CD4-positive, alpha-beta memory T cell (primary cell): ENCODE measurements at regions not wholly inside any gene's neighbourhood (a gene's known extent, or its start where the extent isn't known, plus 50 kb on each side); places are given as distances from the start of the nearest gene placed in this dataset.

Source experiments
- CTCF ChIA-PET: fragments of 350-600 bp; sonication (Branson Sonifier 250); formaldehyde crosslinking; loops from one replicate; lab custom pipeline; 2021; ENCODE audit warnings: inconsistent platforms; ENCODE audit not compliant: partially characterized antibody; lab: Charles Lee
- POLR2A ChIA-PET: fragments of 350-600 bp; sonication (Branson Sonifier 250); formaldehyde crosslinking; loops from one replicate; lab custom pipeline; 2021; ENCODE audit not compliant: partially characterized antibody; lab: Charles Lee
- DNase-seq, 5 donors: peaks; one replicate each; pipeline versions ENCODE4 v3.0.0 to v3.0.0-alpha.2; 2020 to 2022; ENCODE audit warnings: mixed read lengths in 1 of 5
- H3K27ac ChIP-seq: one replicate; pipeline ENCODE4 v1.7.0; 2013; ENCODE audit warnings: low read depth, low read length
- H3K27me3 ChIP-seq: 2 replicates; pipeline ENCODE4 v1.7.0; 2013; ENCODE audit warnings: mild to moderate bottlenecking, low read length, moderate library complexity; ENCODE audit not compliant: insufficient read depth
- H3K36me3 ChIP-seq: 2 replicates; pipeline ENCODE4 v1.7.0; 2013; ENCODE audit warnings: mild to moderate bottlenecking, low read length, moderate library complexity; ENCODE audit not compliant: insufficient read depth
- H3K4me1 ChIP-seq: 2 replicates; pipeline ENCODE4 v1.7.0; 2013; ENCODE audit warnings: mild to moderate bottlenecking, low read length, moderate library complexity; ENCODE audit not compliant: insufficient read depth
- H3K4me3 ChIP-seq, 2 donors: one replicate each; pipeline ENCODE4 v1.7.0; 2013; ENCODE audit warnings: low read length in 2 of 2, mild to moderate bottlenecking in 1 of 2
- H3K9me3 ChIP-seq, 2 donors: one replicate each; pipeline ENCODE4 v1.7.0; 2013; ENCODE audit warnings: low read length in 2 of 2, control low read depth in 1 of 2; ENCODE audit not compliant: control insufficient read depth in 1 of 2
- H3K27ac Mint-ChIP-seq, 7 donors: one replicate each; pipeline ENCODE4 v1.8.0; 2020 to 2021; ENCODE audit warnings: mixed read lengths in 7 of 7, mild to moderate bottlenecking in 6 of 7, inconsistent platforms in 3 of 7, moderate library complexity in 3 of 7
- H3K27me3 Mint-ChIP-seq, 2 donors: one replicate each; pipeline ENCODE4 v1.8.0; 2020 to 2021; ENCODE audit warnings: mixed read lengths in 2 of 2
- H3K36me3 Mint-ChIP-seq, 2 donors: one replicate each; pipeline ENCODE4 v1.8.0; 2020 to 2021; ENCODE audit warnings: mixed read lengths in 2 of 2, inconsistent platforms in 1 of 2, mild to moderate bottlenecking in 1 of 2
- H3K4me1 Mint-ChIP-seq, 4 donors: one replicate each; pipeline ENCODE4 v1.8.0; 2020 to 2021; ENCODE audit warnings: mixed read lengths in 4 of 4, mild to moderate bottlenecking in 1 of 4
- H3K4me3 Mint-ChIP-seq, 8 donors: one replicate each; pipeline ENCODE4 v1.8.0; 2020 to 2021; ENCODE audit warnings: mixed read lengths in 8 of 8, mild to moderate bottlenecking in 7 of 8, moderate library complexity in 6 of 8, inconsistent platforms in 3 of 8
- H3K9me3 Mint-ChIP-seq, 8 donors: one replicate each; pipeline ENCODE4 v1.8.0; 2020 to 2021; ENCODE audit warnings: mixed read lengths in 8 of 8, mild to moderate bottlenecking in 5 of 8, inconsistent platforms in 3 of 8, moderate library complexity in 1 of 8
- intact Hi-C: fragments of 100-400 bp; cut with micrococcal nuclease; formaldehyde crosslinking; loops from one replicate; pipeline ENCODE4 v1.15.1; 2023

- no peak for DNase-seq
- H3K27ac Mint-ChIP-seq, result no peak overlapping the region
- Histone ChIP-seq H3K9me3 (no peaks in the 10 kb centered on the region), H3K27me3 (no peaks in the 10 kb centered on the region), H3K36me3 (no peaks in the 10 kb centered on the region), H3K4me1 (no peaks in the 10 kb centered on the region), H3K27ac (no peak overlapping the region), H3K4me3 (no peak overlapping the region)
- peaks cover 0 to 1% (median 0%) of the 10 kb centered on the region in 4 donors for H3K4me1 Mint-ChIP-seq
- H3K4me3 Mint-ChIP-seq, result no peak overlapping the region
- H3K36me3 Mint-ChIP-seq, result no peaks in the 10 kb centered on the region
- H3K9me3 Mint-ChIP-seq, result peaks cover 0 to 2% (median 0%) of the 10 kb centered on the region in 8 donors
- POLR2A ChIA-PET, result no interaction called here
- intact Hi-C loops, result no loop called here
- CTCF ChIA-PET, result no interaction called here
- peaks cover 14% of the 10 kb centered on the region in 2 donors for H3K27me3 Mint-ChIP-seq
Measured at GRCh38 chr12:113766131-113766878, 199.8 kb downstream of the RBM19 start.

GRCh38 chr12:113764661-113765060 lies 201.5 kb downstream of the RBM19 start:
- Histone ChIP-seq H3K27ac (no peak overlapping the region), H3K4me3 (no peak overlapping the region), H3K36me3 (no peaks in the 10 kb centered on the region), H3K4me1 (no peaks in the 10 kb centered on the region), H3K9me3 (no peaks in the 10 kb centered on the region), H3K27me3 (no peaks in the 10 kb centered on the region)
- peaks cover 11 to 14% of the 10 kb centered on the region in 2 donors for H3K27me3 Mint-ChIP-seq
- H3K36me3 Mint-ChIP-seq, result no peaks in the 10 kb centered on the region
- H3K4me3 Mint-ChIP-seq, result no peak overlapping the region
- ChIA-PET POLR2A (no interaction called here), CTCF (no interaction called here)
- DNase-seq, result no peak
- no peak overlapping the region for H3K27ac Mint-ChIP-seq
- intact Hi-C loops, result no loop called here
- peaks cover 0 to 1% (median 0%) of the 10 kb centered on the region in 4 donors for H3K4me1 Mint-ChIP-seq
- peaks cover 0 to 4% (median 0%) of the 10 kb centered on the region in 8 donors for H3K9me3 Mint-ChIP-seq

- no peak overlapping the region for H3K27ac Mint-ChIP-seq
- Histone ChIP-seq H3K36me3 (no peaks in the 10 kb centered on the region), H3K9me3 (no peaks in the 10 kb centered on the region), H3K27me3 (no peaks in the 10 kb centered on the region), H3K4me3 (no peak overlapping the region), H3K4me1 (no peaks in the 10 kb centered on the region), H3K27ac (no peak overlapping the region)
- peaks cover 11 to 14% of the 10 kb centered on the region in 2 donors for H3K27me3 Mint-ChIP-seq
- peaks cover 0 to 1% (median 0%) of the 10 kb centered on the region in 4 donors for H3K4me1 Mint-ChIP-seq
- ChIA-PET CTCF (no interaction called here), POLR2A (no interaction called here)
- no peaks in the 10 kb centered on the region for H3K36me3 Mint-ChIP-seq
- peaks cover 0 to 4% (median 0%) of the 10 kb centered on the region in 8 donors for H3K9me3 Mint-ChIP-seq
- H3K4me3 Mint-ChIP-seq, result no peak overlapping the region
- intact Hi-C loops, result no loop called here
- DNase-seq, result no peak
Measured at GRCh38 chr12:113762882-113763816, 203.0 kb downstream of the RBM19 start.

GRCh38 chr12:113762155-113762881 lies 203.8 kb downstream of the RBM19 start:
- ChIA-PET CTCF (no interaction called here), POLR2A (no interaction called here)
- peaks cover 0 to 4% (median 0%) of the 10 kb centered on the region in 8 donors for H3K9me3 Mint-ChIP-seq
- Histone ChIP-seq H3K9me3 (no peaks in the 10 kb centered on the region), H3K4me1 (no peaks in the 10 kb centered on the region), H3K4me3 (no peak overlapping the region), H3K27ac (no peak overlapping the region), H3K36me3 (no peaks in the 10 kb centered on the region), H3K27me3 (no peaks in the 10 kb centered on the region)
- H3K4me1 Mint-ChIP-seq, result peaks cover 0 to 1% (median 0%) of the 10 kb centered on the region in 4 donors
- intact Hi-C loops, result no loop called here
- H3K36me3 Mint-ChIP-seq, result no peaks in the 10 kb centered on the region
- no peak overlapping the region for H3K27ac Mint-ChIP-seq
- H3K4me3 Mint-ChIP-seq, result no peak overlapping the region
- H3K27me3 Mint-ChIP-seq, result peaks cover 11 to 12% of the 10 kb centered on the region in 2 donors
- no peak for DNase-seq

GRCh38 chr12:113759135-113759534 lies 207.0 kb downstream of the RBM19 start:
- CTCF ChIA-PET, result no interaction called here
- peaks cover 11 to 14% of the 10 kb centered on the region in 2 donors for H3K27me3 Mint-ChIP-seq

GRCh38 chr12:113758165-113758924 lies 207.8 kb downstream of the RBM19 start:
- Histone ChIP-seq H3K36me3 (no peaks in the 10 kb centered on the region), H3K4me1 (no peaks in the 10 kb centered on the region), H3K9me3 (no peaks in the 10 kb centered on the region), H3K4me3 (no peak overlapping the region), H3K27me3 (no peaks in the 10 kb centered on the region), H3K27ac (no peak overlapping the region)
- Mint-ChIP-seq H3K27me3 (peaks cover 11% of the 10 kb centered on the region in 2 donors), H3K4me3 (no peak overlapping the region), H3K4me1 (peaks cover 0 to 1% (median 0%) of the 10 kb centered on the region in 4 donors), H3K36me3 (no peaks in the 10 kb centered on the region), H3K27ac (no peak overlapping the region), H3K9me3 (peaks cover 0 to 4% (median 0%) of the 10 kb centered on the region in 8 donors)
- ChIA-PET CTCF (no interaction called here), POLR2A (no interaction called here)
- DNase-seq, result no peak
- intact Hi-C loops, result no loop called here

More at GRCh38 chr12:113759135-113759534, 207.0 kb downstream of the RBM19 start:
- no peak for DNase-seq
- no peaks in the 10 kb centered on the region for H3K4me1 ChIP-seq
- intact Hi-C loops, result no loop called here
- no peak overlapping the region for H3K27ac ChIP-seq
- H3K36me3 ChIP-seq, result no peaks in the 10 kb centered on the region
- H3K27me3 ChIP-seq, result no peaks in the 10 kb centered on the region
- peaks cover 0 to 1% (median 0%) of the 10 kb centered on the region in 4 donors for H3K4me1 Mint-ChIP-seq
- no peak overlapping the region for H3K4me3 Mint-ChIP-seq
- H3K9me3 ChIP-seq, result no peaks in the 10 kb centered on the region
- POLR2A ChIA-PET, result no interaction called here
- no peak overlapping the region for H3K4me3 ChIP-seq
- peaks cover 0 to 4% (median 0%) of the 10 kb centered on the region in 8 donors for H3K9me3 Mint-ChIP-seq
- H3K36me3 Mint-ChIP-seq, result no peaks in the 10 kb centered on the region
- no peak overlapping the region for H3K27ac Mint-ChIP-seq
